Fibroblast of lung (primary cell): ENCODE measurements at regions not wholly inside any gene's neighbourhood (a gene's known extent, or its start where the extent isn't known, plus 50 kb on each side); places are given as distances from the start of the nearest gene placed in this dataset.

Source experiments
- DNase-seq, 2 donors: peaks; one replicate each; pipeline versions ENCODE4 v3.0.0 to v3.0.0-alpha.2; 2010; ENCODE audit warnings: low read depth in 2 of 2
- H2AFZ ChIP-seq: 2 replicates; pipeline ENCODE4 v1.5.1; 2012; ENCODE audit warnings: low read length, control low read depth, inconsistent platforms
- H3K27ac ChIP-seq: 2 replicates; pipeline ENCODE4 v1.5.1; 2011; ENCODE audit warnings: low read length, control low read depth; ENCODE audit not compliant: insufficient read depth
- H3K27me3 ChIP-seq: 2 replicates; pipeline ENCODE4 v1.5.1; 2011; ENCODE audit warnings: mild to moderate bottlenecking, low read length; ENCODE audit not compliant: control insufficient read depth, insufficient read depth
- H3K36me3 ChIP-seq: 2 replicates; pipeline ENCODE4 v1.5.1; 2011; ENCODE audit warnings: low read length; ENCODE audit not compliant: control insufficient read depth, insufficient read depth
- H3K4me1 ChIP-seq: 2 replicates; pipeline ENCODE4 v1.5.1; 2011; ENCODE audit warnings: low read length; ENCODE audit not compliant: control insufficient read depth, insufficient read depth; ENCODE audit errors: extremely low read depth
- H3K4me2 ChIP-seq: 2 replicates; pipeline ENCODE4 v1.5.1; 2011; ENCODE audit warnings: low read length, control low read depth; ENCODE audit not compliant: insufficient read depth; ENCODE audit errors: extremely low read depth
- H3K4me3 ChIP-seq, 4 experiments: fragments of 200-600 bp in 1 of 4; sonication (generic) in 1 of 4; replicated peaks in 1 of 4; 2 replicates each; pipeline ENCODE4 v1.5.1; 2011 to 2016; ENCODE audit warnings: low read length in 4 of 4, low read depth in 3 of 4, mild to moderate bottlenecking in 3 of 4, control low read depth in 2 of 4, inconsistent platforms in 1 of 4, mixed read lengths in 1 of 4; ENCODE audit not compliant: insufficient read depth in 1 of 4; ENCODE audit errors: control extremely low read depth in 1 of 4
- H3K79me2 ChIP-seq: 2 replicates; pipeline ENCODE4 v1.5.1; 2012; ENCODE audit warnings: mild to moderate bottlenecking, low read length, inconsistent platforms; ENCODE audit not compliant: control insufficient read depth, insufficient read depth
- H3K9ac ChIP-seq: 2 replicates; pipeline ENCODE4 v1.5.1; 2011; ENCODE audit warnings: mild to moderate bottlenecking, low read length, control low read depth; ENCODE audit not compliant: insufficient read depth
- H3K9me3 ChIP-seq: 2 replicates; pipeline ENCODE4 v1.5.1; 2012; ENCODE audit warnings: low read depth, low read length; ENCODE audit not compliant: control insufficient read depth, insufficient read depth
- H4K20me1 ChIP-seq: 2 replicates; pipeline ENCODE4 v1.5.1; 2011; ENCODE audit warnings: low read length; ENCODE audit not compliant: control insufficient read depth, insufficient read depth; ENCODE audit errors: extremely low read depth
- CTCF ChIP-seq, 2 donors: IDR thresholded peaks in 1 of 2; conservative IDR thresholded peaks in 1 of 2; 1 replicate in 1 of 2; 2 replicates in 1 of 2; pipeline ENCODE4 v1.5.1; 2011 to 2012; ENCODE audit warnings: low read length in 2 of 2, control low read depth in 1 of 2, inconsistent platforms in 1 of 2, low read depth in 1 of 2, mild to moderate bottlenecking in 1 of 2
- EZH2 ChIP-seq: IDR thresholded peaks from 2 replicates; pipeline ENCODE4 v1.5.1; 2012; ENCODE audit warnings: low read length, control low read depth, mild to moderate bottlenecking; ENCODE audit errors: missing control alignments

GRCh38 chr10:9061871-9062270 is 1007.4 kb downstream of the GATA3 start:
- no peak overlapping the region for H3K4me3 ChIP-seq
- no peak overlapping the region for H2AFZ ChIP-seq
- H4K20me1 ChIP-seq = no peaks in the 10 kb centered on the region
- no peak for DNase-seq
- H3K79me2 ChIP-seq = no peaks in the 10 kb centered on the region
- no peaks in the 10 kb centered on the region for H3K9me3 ChIP-seq
- H3K4me1 ChIP-seq = no peaks in the 10 kb centered on the region
- no peak overlapping the region for H3K27ac ChIP-seq
- no peak overlapping the region for H3K4me2 ChIP-seq
- TF ChIP-seq CTCF (conservative IDR thresholded peaks at IDR 0.05 in 1 of 2, IDR thresholded peaks at IDR 0.05 in 1 of 2; ENCODE audit: low read depth in 1 of 2, low read length in 2 of 2) (no peak), EZH2 (no peak)
- no peaks in the 10 kb centered on the region for H3K27me3 ChIP-seq
- H3K9ac ChIP-seq = no peak overlapping the region
- H3K36me3 ChIP-seq = no peaks in the 10 kb centered on the region

GRCh38 chr10:9066152-9066551 is 1011.7 kb downstream of the GATA3 start:
- DNase-seq = no peak
- H3K4me3 ChIP-seq = no peak overlapping the region
- no peak overlapping the region for H3K9ac ChIP-seq
- TF ChIP-seq CTCF (conservative IDR thresholded peaks at IDR 0.05 in 1 of 2, IDR thresholded peaks at IDR 0.05 in 1 of 2; ENCODE audit: low read depth in 1 of 2, low read length in 2 of 2) = no peak
- no peak for TF ChIP-seq EZH2
- no peak overlapping the region for H3K4me2 ChIP-seq
- H3K27ac ChIP-seq = no peak overlapping the region
- no peaks in the 10 kb centered on the region for H3K79me2 ChIP-seq
- H3K27me3 ChIP-seq = no peaks in the 10 kb centered on the region
- no peak overlapping the region for H2AFZ ChIP-seq
- H3K9me3 ChIP-seq = no peaks in the 10 kb centered on the region
- H4K20me1 ChIP-seq = no peaks in the 10 kb centered on the region
- H3K36me3 ChIP-seq = no peaks in the 10 kb centered on the region
- H3K4me1 ChIP-seq = no peaks in the 10 kb centered on the region

DNA sequence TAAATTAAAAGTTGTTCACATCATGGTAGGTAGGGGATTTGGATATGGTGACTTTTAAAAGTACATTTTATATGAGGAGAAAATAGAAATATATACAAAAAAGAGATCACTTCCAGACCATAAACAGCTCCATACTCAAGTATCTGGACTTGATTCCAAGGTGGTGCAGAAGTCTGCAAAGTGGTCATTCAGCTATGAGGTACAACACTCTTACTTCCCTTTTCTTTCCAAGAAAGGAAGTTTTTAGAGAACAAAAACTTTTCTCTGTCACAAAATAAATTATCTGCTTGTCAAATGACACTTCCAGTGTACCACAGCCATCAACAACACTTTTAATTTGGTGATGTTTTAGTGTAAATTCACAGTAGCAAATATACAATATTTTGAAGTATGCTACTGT is 1013.5 kb downstream of the GATA3 start:
- Histone ChIP-seq H3K79me2 (no peaks in the 10 kb centered on the region), H3K4me1 (no peaks in the 10 kb centered on the region), H4K20me1 (no peaks in the 10 kb centered on the region), H3K36me3 (no peaks in the 10 kb centered on the region), H3K9me3 (no peaks in the 10 kb centered on the region), H3K27me3 (no peaks in the 10 kb centered on the region), H3K4me3 (no peak overlapping the region), H3K27ac (no peak overlapping the region), H2AFZ (no peak overlapping the region), H3K9ac (no peak overlapping the region), H3K4me2 (no peak overlapping the region)
- DNase-seq = no peak
- TF ChIP-seq EZH2 = no peak
- TF ChIP-seq CTCF (conservative IDR thresholded peaks at IDR 0.05 in 1 of 2, IDR thresholded peaks at IDR 0.05 in 1 of 2; ENCODE audit: low read depth in 1 of 2, low read length in 2 of 2) = no peak
